Neural progenitor cell (in vitro differentiated cells): ENCODE measurements at regions not wholly inside any gene's neighbourhood (a gene's known extent, or its start where the extent isn't known, plus 50 kb on each side); places are given as distances from the start of the nearest gene placed in this dataset.

Source experiments
- CTCF ChIP-seq: fragments of 200-600 bp; sonication (generic); IDR thresholded peaks from 2 replicates; pipeline ENCODE4 v1.5.1; 2017; ENCODE audit warnings: antibody characterized with exemption, mild to moderate bottlenecking
- EZH2 ChIP-seq: fragments of 200-600 bp; sonication (generic); IDR thresholded peaks from 2 replicates; pipeline ENCODE4 v1.6.1; 2017; ENCODE audit warnings: antibody characterized with exemption, mild to moderate bottlenecking, moderate library complexity

GRCh38 chr14:104517426-104517825 lies 62.1 kb upstream of the C14orf180 start:
- TF ChIP-seq CTCF (no peak), EZH2 (no peak)
